Body of pancreas (tissue), 4 donors: ENCODE measurements at regions not wholly inside any gene's neighbourhood (a gene's known extent, or its start where the extent isn't known, plus 50 kb on each side); places are given as distances from the start of the nearest gene placed in this dataset.

Experiments used
- CTCF ChIP-seq, 7 experiments: fragments of 450-650 bp in 4 of 7; fragments of 200-600 bp in 3 of 7; sonication (generic) in 3 of 7; IDR thresholded peaks; one replicate each; pipeline ENCODE4 v1.5.1; 2016 to 2019; ENCODE audit warnings: antibody characterized with exemption in 7 of 7
- POLR2A ChIP-seq, 3 donors: fragments of 450-650 bp; IDR thresholded peaks; one replicate each; pipeline ENCODE4 v1.6.1; 2016; ENCODE audit warnings: antibody characterized with exemption in 3 of 3, mild to moderate bottlenecking in 2 of 3

- TF ChIP-seq CTCF (IDR thresholded peaks at IDR 0.05): no peak
- TF ChIP-seq POLR2A (IDR thresholded peaks at IDR 0.05): no peak
Observed at GRCh38 chr5:174843263-174844250, 119.2 kb downstream of the MSX2 start.
